ENCODE measurements at regions not wholly inside any gene's neighbourhood (a gene's known extent, or its start where the extent isn't known, plus 50 kb on each side); places are given as distances from the start of the nearest gene placed in this dataset.

DNA sequence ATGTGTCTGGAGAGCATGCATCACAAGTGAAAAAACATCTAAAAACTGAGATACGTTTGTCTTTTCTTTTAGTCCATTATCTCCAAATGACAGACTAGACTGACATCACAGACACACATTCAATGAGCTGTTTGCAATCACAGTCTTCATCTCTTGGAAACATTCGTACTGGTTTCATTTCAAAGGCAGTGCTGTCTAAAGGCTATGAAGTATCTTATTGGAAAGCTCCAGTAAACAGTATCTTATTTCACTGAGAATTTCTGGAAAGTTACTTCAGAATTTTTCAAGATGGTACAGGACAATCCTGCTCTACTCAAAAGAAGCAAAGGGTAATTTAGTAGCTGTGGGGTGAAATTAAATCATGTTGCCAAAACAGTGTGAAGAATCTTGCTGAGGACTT, 53.5 kb upstream of the TNFRSF19 start:
- H3K4me1 ChIP-seq (ENCODE audit: insufficient read depth, low read length): no peaks in the 10 kb centered on the region
- H2AFZ ChIP-seq (ENCODE audit: low read length): no peak overlapping the region
- no peaks in the 10 kb centered on the region for H3K27me3 ChIP-seq (ENCODE audit: insufficient read depth, low read length)
- no peaks in the 10 kb centered on the region for H3K9me3 ChIP-seq (ENCODE audit: low read depth, low read length)
- H3K36me3 ChIP-seq (ENCODE audit: insufficient read depth, low read length): no peaks in the 10 kb centered on the region
- TF ChIP-seq, protein P1, sequence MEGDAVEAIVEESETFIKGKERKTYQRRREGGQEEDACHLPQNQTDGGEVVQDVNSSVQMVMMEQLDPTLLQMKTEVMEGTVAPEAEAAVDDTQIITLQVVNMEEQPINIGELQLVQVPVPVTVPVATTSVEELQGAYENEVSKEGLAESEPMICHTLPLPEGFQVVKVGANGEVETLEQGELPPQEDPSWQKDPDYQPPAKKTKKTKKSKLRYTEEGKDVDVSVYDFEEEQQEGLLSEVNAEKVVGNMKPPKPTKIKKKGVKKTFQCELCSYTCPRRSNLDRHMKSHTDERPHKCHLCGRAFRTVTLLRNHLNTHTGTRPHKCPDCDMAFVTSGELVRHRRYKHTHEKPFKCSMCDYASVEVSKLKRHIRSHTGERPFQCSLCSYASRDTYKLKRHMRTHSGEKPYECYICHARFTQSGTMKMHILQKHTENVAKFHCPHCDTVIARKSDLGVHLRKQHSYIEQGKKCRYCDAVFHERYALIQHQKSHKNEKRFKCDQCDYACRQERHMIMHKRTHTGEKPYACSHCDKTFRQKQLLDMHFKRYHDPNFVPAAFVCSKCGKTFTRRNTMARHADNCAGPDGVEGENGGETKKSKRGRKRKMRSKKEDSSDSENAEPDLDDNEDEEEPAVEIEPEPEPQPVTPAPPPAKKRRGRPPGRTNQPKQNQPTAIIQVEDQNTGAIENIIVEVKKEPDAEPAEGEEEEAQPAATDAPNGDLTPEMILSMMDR (IDR thresholded peaks at IDR 0.05; ENCODE audit: extremely low read depth, low read depth, low read length): no peak
- H3K79me2 ChIP-seq (ENCODE audit: insufficient read depth, low read length): no peaks in the 10 kb centered on the region
- H3K4me2 ChIP-seq (ENCODE audit: insufficient read depth, low read length): no peak overlapping the region
- H3K4me3 ChIP-seq (ENCODE audit: insufficient read depth, low read length): no peak overlapping the region
- no peak overlapping the region for H3K27ac ChIP-seq (ENCODE audit: low read depth, low read length)
- no peak for DNase-seq (ENCODE audit: insufficient read length, low spot score, missing footprints)
- H4K20me1 ChIP-seq (ENCODE audit: insufficient read depth, low read length): no peaks in the 10 kb centered on the region

DNA sequence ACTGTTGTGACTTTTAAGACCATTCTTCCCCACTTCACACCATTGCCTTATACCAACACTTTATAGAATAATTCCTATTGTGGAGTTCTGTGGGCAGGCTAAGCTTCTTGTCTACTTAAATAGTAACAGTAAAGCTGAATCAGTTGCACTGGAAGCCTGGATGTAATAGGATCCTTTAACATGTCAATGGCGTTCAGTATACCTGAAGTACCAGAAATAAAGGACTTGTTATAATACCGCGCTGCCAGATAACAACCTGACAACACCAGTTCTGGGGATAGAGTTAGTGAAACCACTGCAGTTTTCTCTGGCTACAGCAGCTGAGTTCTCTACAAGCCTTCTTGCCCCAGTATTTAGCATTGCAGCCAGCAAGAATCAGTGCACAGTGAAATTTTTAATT, 52.0 kb upstream of the TNFRSF19 start:
- H3K27ac ChIP-seq (ENCODE audit: low read depth, low read length): no peak overlapping the region
- no peak for DNase-seq (ENCODE audit: insufficient read length, low spot score, missing footprints)
- no peak overlapping the region for H3K4me2 ChIP-seq (ENCODE audit: insufficient read depth, low read length)
- H3K27me3 ChIP-seq (ENCODE audit: insufficient read depth, low read length): no peaks in the 10 kb centered on the region
- no peaks in the 10 kb centered on the region for H3K36me3 ChIP-seq (ENCODE audit: insufficient read depth, low read length)
- no peaks in the 10 kb centered on the region for H4K20me1 ChIP-seq (ENCODE audit: insufficient read depth, low read length)
- no peaks in the 10 kb centered on the region for H3K79me2 ChIP-seq (ENCODE audit: insufficient read depth, low read length)
- no peaks in the 10 kb centered on the region for H3K4me1 ChIP-seq (ENCODE audit: insufficient read depth, low read length)
- TF ChIP-seq, protein P1 (IDR thresholded peaks at IDR 0.05; ENCODE audit: extremely low read depth, low read depth, low read length): no peak
- no peak overlapping the region for H3K4me3 ChIP-seq (ENCODE audit: insufficient read depth, low read length)
- H3K9me3 ChIP-seq (ENCODE audit: low read depth, low read length): no peaks in the 10 kb centered on the region
- H2AFZ ChIP-seq (ENCODE audit: low read length): no peak overlapping the region

All from osteoblast (primary cell).